Activated naive CD8-positive, alpha-beta T cell treated with anti-CD3 and anti-CD28 coated beads, Interleukin-2, amount 50 U/mL, for 24 hours (primary cell): ENCODE measurements at regions not wholly inside any gene's neighbourhood (a gene's known extent, or its start where the extent isn't known, plus 50 kb on each side); places are given as distances from the start of the nearest gene placed in this dataset.

Experiments used
- ATAC-seq: fragments of 150-1000 bp; cut with Tn5 transposase; one replicate; pipeline ENCODE4 v1.10.0; 2021
- DNase-seq: peaks from one replicate; pipeline ENCODE4 v3.0.0; 2021
- H3K27ac Mint-ChIP-seq: one replicate; pipeline ENCODE4 v1.8.0; 2021; ENCODE audit warnings: mild to moderate bottlenecking, mixed read lengths
- H3K27me3 Mint-ChIP-seq: one replicate; pipeline ENCODE4 v1.8.0; 2021; ENCODE audit warnings: mixed read lengths
- H3K36me3 Mint-ChIP-seq: one replicate; pipeline ENCODE4 v1.8.0; 2021; ENCODE audit warnings: low read depth, mixed read lengths
- H3K4me1 Mint-ChIP-seq: one replicate; pipeline ENCODE4 v1.8.0; 2021; ENCODE audit warnings: mixed read lengths
- H3K4me3 Mint-ChIP-seq: one replicate; pipeline ENCODE4 v1.8.0; 2021; ENCODE audit warnings: mild to moderate bottlenecking, moderate library complexity, mixed read lengths
- H3K9me3 Mint-ChIP-seq: one replicate; pipeline ENCODE4 v1.8.0; 2021; ENCODE audit warnings: mixed read lengths

DNA sequence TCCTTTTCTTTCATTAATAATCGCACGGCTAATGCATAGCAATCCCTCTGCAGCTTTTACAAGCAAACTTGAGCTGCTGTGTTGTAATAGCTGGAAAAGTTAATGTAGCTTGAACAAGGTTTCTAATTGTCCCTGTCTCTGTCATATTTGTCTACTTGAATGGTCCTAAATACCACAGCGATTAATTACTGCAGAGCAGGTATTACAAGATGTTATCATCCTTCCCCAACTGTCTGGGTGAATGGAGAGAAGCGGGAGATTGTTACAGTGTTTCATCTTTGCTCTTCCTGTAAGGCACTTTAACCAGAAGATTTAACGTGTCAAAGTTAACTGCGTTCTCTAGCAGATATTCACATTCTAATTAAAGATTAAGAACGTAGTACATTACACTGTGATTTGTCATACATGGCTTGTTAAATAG lies 422.2 kb upstream of the POU3F3 start:
- Mint-ChIP-seq H3K4me1 (peaks cover 3% of the 10 kb centered on the region), H3K27me3 (peaks cover 20% of the 10 kb centered on the region), H3K4me3 (no peak overlapping the region), H3K36me3 (no peaks in the 10 kb centered on the region), H3K27ac (no peak overlapping the region), H3K9me3 (peaks cover 3% of the 10 kb centered on the region)
- ATAC-seq (no peak), DNase-seq (no peak)

DNA sequence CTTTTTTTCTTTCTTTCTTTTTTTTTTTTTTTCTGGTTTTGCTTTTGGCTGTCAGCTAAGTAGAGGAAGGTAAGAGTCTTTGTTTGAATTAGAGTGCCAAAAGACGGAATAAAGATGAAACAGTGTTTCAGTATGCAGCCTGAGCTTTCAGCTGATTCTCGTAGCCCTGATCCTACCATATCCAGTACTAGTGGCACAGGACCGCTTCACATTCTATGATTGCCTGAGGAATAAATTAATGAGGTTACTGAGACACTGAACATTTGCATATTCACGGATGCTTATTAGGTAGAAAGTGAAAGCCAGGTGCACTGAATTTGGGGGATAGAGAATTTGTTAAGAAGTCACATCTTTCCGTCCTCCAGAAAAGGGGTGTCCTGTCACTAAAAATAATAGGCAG lies 421.5 kb upstream of the POU3F3 start:
- H3K27me3 Mint-ChIP-seq: peaks cover 20% of the 10 kb centered on the region
- H3K27ac Mint-ChIP-seq: no peak overlapping the region
- ATAC-seq: no peak
- no peak for DNase-seq
- peaks cover 3% of the 10 kb centered on the region for H3K9me3 Mint-ChIP-seq
- no peaks in the 10 kb centered on the region for H3K36me3 Mint-ChIP-seq
- no peak overlapping the region for H3K4me3 Mint-ChIP-seq
- H3K4me1 Mint-ChIP-seq: peaks cover 3% of the 10 kb centered on the region

DNA sequence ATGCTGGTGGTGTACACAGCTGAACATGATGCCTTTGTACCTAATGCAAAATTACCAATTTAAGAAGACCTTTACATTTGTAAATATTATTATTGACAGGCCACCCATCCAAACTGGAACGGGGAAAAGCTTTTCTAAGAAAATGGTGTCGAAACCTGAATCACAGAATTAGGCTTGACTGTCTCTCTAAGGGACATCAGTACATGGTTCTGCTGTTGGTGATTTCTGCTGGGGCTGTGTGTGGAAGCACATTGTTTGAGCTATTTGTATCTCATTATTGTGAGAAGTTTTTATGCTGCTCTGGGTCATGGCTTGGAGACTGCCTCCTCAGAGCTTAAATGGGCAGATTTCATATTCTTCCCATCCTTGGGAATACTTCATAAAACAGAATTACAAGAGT lies 420.9 kb upstream of the POU3F3 start:
- Mint-ChIP-seq H3K27me3 (peaks cover 20% of the 10 kb centered on the region), H3K36me3 (no peaks in the 10 kb centered on the region), H3K4me3 (no peak overlapping the region), H3K27ac (no peak overlapping the region), H3K4me1 (peaks cover 3% of the 10 kb centered on the region), H3K9me3 (peaks cover 3% of the 10 kb centered on the region)
- DNase-seq: no peak
- ATAC-seq: no peak

DNA sequence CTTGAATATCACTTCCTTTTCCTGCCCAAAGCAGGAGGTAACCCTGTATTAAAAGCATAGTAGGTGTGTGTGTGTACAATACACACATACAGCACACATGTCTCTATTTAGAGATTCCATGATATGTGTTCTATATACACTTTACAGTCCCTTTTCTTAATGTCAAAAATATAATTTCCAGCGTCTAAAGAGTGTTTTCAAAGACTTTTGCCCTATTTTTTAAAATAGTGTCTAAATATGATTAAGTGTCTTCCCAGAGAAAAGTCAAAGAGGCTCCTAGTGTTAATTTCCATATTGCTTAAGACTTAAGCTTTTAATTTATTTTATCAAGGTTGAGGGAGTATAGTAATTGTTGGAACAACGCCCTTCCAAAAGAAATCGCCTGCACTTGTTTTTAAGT lies 420.3 kb upstream of the POU3F3 start:
- ATAC-seq (no peak), DNase-seq (no peak)
- Mint-ChIP-seq H3K4me1 (peaks cover 3% of the 10 kb centered on the region), H3K27ac (no peak overlapping the region), H3K36me3 (no peaks in the 10 kb centered on the region), H3K9me3 (peaks cover 3% of the 10 kb centered on the region), H3K4me3 (no peak overlapping the region), H3K27me3 (peaks cover 18% of the 10 kb centered on the region)

DNA sequence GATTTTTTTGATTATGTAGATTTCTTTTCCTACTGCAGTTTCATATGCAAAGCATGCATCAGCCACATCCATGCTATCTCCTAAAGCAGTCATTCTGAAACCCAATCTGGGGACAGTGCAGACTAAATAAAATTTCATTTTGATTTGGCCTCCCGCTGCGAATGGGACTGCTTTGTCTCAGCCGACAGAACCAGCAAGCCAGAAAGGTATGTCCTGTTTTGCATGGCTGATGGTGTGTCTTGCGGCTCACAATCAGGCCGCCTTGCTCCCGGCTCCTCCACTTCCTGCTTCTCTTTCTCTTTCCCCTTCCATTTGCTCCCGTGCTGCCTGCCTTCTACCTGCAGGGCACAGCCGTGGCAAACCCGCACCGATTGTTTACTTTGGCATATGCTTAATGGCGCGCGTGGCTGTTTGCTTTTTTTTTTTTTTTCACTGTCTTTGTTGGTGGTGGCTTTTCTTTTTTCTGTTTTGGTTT lies 419.6 kb upstream of the POU3F3 start:
- H3K9me3 Mint-ChIP-seq: peaks cover 3% of the 10 kb centered on the region
- H3K27ac Mint-ChIP-seq: no peak overlapping the region
- DNase-seq: no peak
- H3K4me3 Mint-ChIP-seq: no peak overlapping the region
- ATAC-seq: no peak
- H3K27me3 Mint-ChIP-seq: peaks cover 18% of the 10 kb centered on the region
- H3K36me3 Mint-ChIP-seq: no peaks in the 10 kb centered on the region
- H3K4me1 Mint-ChIP-seq: peaks cover 3% of the 10 kb centered on the region

DNA sequence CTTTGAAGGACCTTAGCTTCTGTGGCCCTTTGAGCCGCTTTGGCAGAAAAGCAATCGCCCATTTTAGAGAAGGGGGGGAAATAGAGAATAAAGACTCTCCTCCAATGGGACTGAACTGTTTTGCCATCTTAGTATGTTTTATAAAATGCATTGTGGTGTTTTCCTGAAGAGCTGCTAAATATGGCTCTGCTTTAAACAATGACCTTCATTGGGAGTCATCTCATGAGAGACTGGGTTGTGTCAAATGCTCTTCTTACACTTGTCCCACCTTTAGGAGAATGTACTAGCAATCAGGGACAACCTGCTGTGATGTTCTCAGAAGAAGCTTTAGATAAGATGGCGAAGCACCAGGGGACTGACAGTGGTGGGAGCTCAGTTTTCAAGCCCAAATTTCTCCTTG lies 418.9 kb upstream of the POU3F3 start:
- DNase-seq: no peak
- Mint-ChIP-seq H3K36me3 (no peaks in the 10 kb centered on the region), H3K27me3 (peaks cover 15% of the 10 kb centered on the region), H3K4me1 (peaks cover 3% of the 10 kb centered on the region), H3K9me3 (peaks cover 3% of the 10 kb centered on the region), H3K27ac (no peak overlapping the region), H3K4me3 (no peak overlapping the region)
- ATAC-seq: no peak

DNA sequence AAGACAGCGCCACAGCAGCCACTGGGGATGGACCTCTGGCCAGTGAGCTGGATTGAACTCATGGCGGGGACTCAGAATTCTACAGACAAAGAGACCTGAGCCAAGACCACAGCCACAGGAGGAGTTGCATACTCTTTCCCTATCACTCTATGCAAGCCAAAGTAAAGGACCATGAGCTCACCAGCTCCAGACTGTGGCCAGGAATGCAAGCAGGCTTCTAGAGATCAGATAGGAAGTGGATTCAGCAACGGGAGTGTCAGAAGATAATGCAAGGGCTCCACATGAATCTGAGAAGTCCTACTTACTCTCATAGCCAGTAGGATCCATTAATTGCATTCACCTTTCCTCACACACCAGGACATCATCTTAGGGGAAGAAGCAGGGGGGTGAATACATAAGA lies 415.4 kb upstream of the POU3F3 start:
- Mint-ChIP-seq H3K4me3 (no peak overlapping the region), H3K36me3 (no peaks in the 10 kb centered on the region), H3K9me3 (peaks cover 3% of the 10 kb centered on the region), H3K4me1 (peaks cover 5% of the 10 kb centered on the region), H3K27ac (no peak overlapping the region), H3K27me3 (peaks cover 8% of the 10 kb centered on the region)
- DNase-seq (no peak), ATAC-seq (no peak)

DNA sequence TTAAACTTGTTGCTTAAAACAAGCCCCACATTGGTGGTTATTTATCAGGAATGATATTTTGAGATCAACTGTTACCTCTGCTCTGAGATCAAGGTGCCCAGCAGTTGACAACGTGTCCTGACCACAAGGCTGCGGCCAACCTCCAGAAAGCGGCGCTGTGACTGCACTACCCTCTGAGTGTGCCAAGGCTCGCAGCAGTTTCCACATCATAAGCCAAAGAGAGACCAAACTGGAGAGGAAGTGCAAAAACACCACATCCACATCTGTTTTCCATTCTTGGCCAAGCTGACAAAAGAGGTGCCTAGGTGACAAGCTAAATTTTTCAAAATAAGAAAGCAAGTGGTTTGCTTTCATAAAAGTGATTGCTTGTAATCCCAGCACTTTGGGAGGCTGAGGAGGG lies 410.8 kb upstream of the POU3F3 start:
- DNase-seq: no peak
- Mint-ChIP-seq H3K4me3 (no peak overlapping the region), H3K9me3 (no peaks in the 10 kb centered on the region), H3K36me3 (no peaks in the 10 kb centered on the region), H3K27me3 (no peaks in the 10 kb centered on the region), H3K27ac (no peak overlapping the region), H3K4me1 (peaks cover 3% of the 10 kb centered on the region)
- no peak for ATAC-seq

DNA sequence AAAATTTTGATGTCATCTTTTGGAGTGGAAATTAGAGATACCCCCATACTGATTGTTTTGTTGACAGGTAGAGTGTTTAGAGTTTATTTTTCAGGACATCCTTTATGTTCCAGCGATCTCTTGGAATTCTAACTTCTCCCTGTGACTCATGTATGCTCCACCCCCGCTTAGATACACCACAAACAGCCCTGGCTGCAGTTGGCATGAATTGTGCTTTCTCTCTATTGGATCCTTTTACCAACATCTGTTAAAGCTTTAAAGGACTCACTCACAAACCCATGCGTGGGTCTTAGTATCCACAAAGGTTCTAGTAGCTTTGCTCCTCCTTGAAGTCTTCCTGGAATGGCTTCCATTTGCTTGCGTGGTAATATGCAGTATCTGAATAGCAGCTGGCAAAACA lies 409.5 kb upstream of the POU3F3 start:
- H3K36me3 Mint-ChIP-seq: no peaks in the 10 kb centered on the region
- no peaks in the 10 kb centered on the region for H3K27me3 Mint-ChIP-seq
- peaks cover 6% of the 10 kb centered on the region for H3K4me1 Mint-ChIP-seq
- DNase-seq (no peak), ATAC-seq (no peak)
- H3K4me3 Mint-ChIP-seq: no peak overlapping the region
- H3K27ac Mint-ChIP-seq: no peak overlapping the region
- no peaks in the 10 kb centered on the region for H3K9me3 Mint-ChIP-seq

DNA sequence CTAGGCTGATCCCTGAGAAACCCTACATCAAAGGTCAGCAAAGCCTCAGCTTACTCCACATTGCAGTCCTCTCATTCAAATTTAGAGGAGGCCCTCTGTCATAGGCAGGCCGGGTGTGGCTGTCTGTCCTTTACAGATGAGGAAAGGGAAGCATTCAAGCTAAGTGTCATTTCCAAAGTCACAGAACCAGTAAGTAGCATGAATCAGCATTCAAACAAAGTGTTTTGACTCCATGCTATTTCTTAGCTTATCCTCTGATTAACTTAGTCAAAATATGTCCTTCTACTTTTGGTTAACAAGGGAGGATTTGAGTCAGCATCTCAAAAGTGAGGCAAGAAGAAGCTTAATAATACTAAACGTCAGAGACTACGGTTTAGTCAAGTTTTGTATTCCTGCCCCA lies 409.0 kb upstream of the POU3F3 start:
- ATAC-seq (no peak), DNase-seq (no peak)
- Mint-ChIP-seq H3K27me3 (no peaks in the 10 kb centered on the region), H3K27ac (no peak overlapping the region), H3K4me1 (peaks cover 7% of the 10 kb centered on the region), H3K36me3 (no peaks in the 10 kb centered on the region), H3K9me3 (no peaks in the 10 kb centered on the region), H3K4me3 (no peak overlapping the region)

DNA sequence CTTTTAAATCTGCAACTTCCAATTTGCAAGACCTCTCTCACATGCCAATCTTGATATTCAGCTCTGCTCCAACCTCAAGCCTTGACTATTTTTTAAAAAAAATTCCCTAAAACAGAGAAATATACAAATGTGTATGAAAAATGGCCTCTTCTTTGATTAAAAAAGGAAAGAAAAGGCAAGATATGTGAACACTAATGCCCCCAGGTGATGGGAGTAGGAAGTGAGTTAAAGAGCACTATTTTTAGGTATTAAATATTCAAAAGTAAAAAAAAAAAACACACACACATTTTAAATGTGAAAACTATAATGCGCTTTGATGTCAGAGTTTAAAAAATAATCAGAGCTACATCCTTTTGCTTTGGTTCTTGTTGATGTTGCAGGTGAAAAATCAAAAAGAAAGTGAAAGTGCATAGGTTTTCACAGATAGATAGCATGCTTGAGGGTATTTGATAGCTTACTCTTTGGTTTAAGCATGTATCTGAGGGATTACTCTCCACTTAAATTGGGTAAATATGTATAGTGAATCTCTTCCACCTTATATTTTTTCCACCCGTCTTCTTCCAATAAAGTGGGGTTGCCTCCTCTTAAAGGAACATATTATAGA lies 406.0 kb upstream of the POU3F3 start:
- H3K9me3 Mint-ChIP-seq: no peaks in the 10 kb centered on the region
- ATAC-seq: no peak
- no peaks in the 10 kb centered on the region for H3K27me3 Mint-ChIP-seq
- H3K36me3 Mint-ChIP-seq: no peaks in the 10 kb centered on the region
- no peak for DNase-seq
- no peak overlapping the region for H3K27ac Mint-ChIP-seq
- H3K4me3 Mint-ChIP-seq: no peak overlapping the region
- H3K4me1 Mint-ChIP-seq: peaks cover 7% of the 10 kb centered on the region

DNA sequence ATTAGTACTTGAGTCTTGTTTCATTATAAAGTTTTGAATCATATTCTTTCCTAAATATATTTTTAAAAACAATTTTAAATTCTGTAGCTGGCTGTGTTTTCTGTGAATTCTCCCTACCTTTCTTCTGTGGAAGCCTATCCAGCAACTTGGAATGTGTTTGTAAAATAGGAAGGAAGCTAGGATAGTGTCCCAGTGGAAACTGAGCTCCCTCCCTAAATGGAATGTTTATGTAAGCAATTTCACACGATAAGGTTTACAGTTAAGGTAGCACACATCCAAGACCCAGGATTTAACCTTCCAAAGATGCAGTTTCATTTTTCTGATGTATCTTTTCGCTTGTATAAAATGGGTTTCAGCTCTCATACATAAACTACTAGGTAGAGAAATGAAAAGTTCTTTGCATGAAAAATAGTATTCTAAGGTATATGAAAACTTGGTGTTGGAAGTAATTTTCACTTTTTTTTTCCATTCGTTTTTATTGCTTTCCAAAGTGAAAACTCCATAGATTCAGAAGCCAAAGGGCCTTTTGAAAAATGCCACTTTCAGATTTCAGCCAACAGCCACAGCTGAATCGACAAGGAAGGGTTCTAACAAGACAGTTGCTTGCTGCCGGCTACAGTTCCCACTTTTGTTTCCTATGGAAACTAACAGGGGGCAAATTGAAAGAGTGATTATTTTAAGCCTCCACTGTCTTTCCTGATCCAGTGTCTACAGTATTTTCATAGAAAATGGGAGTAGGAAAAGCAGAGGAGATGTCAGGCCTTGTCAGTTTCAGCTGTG lies 405.1 kb upstream of the POU3F3 start:
- Mint-ChIP-seq H3K27me3 (no peaks in the 10 kb centered on the region), H3K9me3 (no peaks in the 10 kb centered on the region), H3K4me3 (no peak overlapping the region), H3K4me1 (peaks cover 5% of the 10 kb centered on the region), H3K27ac (no peak overlapping the region), H3K36me3 (no peaks in the 10 kb centered on the region)
- DNase-seq (no peak), ATAC-seq (no peak)

DNA sequence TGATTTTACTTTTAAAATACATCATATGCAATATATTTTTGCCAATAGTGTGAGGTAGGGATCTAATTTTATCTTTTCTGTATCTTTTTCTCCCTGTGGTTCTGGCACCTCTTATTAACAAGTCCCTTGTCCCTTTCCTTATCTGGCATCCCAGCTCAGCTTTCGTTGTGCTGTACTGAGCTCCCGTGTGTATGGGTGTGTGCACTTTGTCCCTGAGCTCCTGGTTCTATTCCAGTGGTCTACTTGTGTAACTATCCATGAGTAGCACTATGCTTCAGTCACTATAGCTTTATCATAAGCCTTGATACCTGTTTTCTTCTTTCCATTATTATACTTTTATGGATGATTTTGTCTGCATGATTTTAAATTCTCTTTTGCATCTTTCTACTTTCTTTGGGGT lies 401.4 kb upstream of the POU3F3 start:
- H3K4me3 Mint-ChIP-seq: no peak overlapping the region
- H3K27ac Mint-ChIP-seq: no peak overlapping the region
- H3K27me3 Mint-ChIP-seq: no peaks in the 10 kb centered on the region
- ATAC-seq (no peak), DNase-seq (no peak)
- no peaks in the 10 kb centered on the region for H3K36me3 Mint-ChIP-seq
- no peaks in the 10 kb centered on the region for H3K9me3 Mint-ChIP-seq
- peaks cover 5% of the 10 kb centered on the region for H3K4me1 Mint-ChIP-seq

DNA sequence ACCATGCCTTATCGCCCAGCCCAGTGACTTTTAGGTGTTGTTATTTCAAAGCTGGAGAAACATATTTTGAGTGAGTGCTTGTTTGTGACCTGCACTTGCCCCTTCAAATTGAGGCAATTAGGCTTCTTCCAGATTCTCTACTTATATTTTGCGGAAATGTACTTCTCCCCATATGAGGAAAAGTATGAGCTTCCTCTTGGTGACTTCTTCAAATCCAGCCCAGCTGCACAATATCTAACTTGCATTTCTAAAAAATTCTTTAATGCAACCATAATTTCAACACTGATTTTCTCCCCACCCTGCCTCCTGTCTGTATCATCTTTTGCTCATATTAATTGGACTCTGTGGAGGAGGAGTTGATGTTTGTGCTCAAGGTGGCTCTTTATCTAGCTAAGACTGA lies 391.2 kb upstream of the POU3F3 start:
- no peaks in the 10 kb centered on the region for H3K36me3 Mint-ChIP-seq
- no peak for DNase-seq

DNA sequence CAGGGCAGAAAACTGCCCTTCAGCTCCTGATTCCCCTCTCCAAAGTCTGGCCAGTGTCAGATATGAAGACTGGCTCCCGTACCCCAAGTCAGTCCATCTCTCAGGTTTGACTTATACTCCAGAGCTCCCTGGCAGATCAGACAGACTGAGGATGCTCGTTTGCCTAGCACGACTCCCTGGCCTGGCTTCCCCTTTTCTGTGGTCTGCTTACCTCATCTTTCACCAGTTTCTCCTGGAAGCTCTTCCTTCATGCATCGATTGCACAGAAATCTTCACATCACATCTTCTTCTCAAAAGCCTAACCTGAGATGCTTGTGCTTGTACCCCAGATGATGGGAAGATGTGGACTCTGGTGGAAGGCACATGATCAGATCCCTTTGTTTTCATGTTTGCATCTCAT lies 387.9 kb upstream of the POU3F3 start:
- no peaks in the 10 kb centered on the region for H3K9me3 Mint-ChIP-seq
- H3K4me3 Mint-ChIP-seq: no peak overlapping the region
- H3K27ac Mint-ChIP-seq: no peak overlapping the region
- peaks cover 4% of the 10 kb centered on the region for H3K27me3 Mint-ChIP-seq
- no peaks in the 10 kb centered on the region for H3K36me3 Mint-ChIP-seq
- DNase-seq: no peak
- ATAC-seq: no peak
- no peaks in the 10 kb centered on the region for H3K4me1 Mint-ChIP-seq

More for the DNA sequence above, 391.2 kb upstream of the POU3F3 start:
- H3K27ac Mint-ChIP-seq: no peak overlapping the region
- H3K4me1 Mint-ChIP-seq: no peaks in the 10 kb centered on the region
- H3K9me3 Mint-ChIP-seq: no peaks in the 10 kb centered on the region
- no peak overlapping the region for H3K4me3 Mint-ChIP-seq
- no peak for ATAC-seq
- peaks cover 2% of the 10 kb centered on the region for H3K27me3 Mint-ChIP-seq
